Kidney tubule cell (primary cell): ENCODE measurements at regions not wholly inside any gene's neighbourhood (a gene's known extent, or its start where the extent isn't known, plus 50 kb on each side); places are given as distances from the start of the nearest gene placed in this dataset.

ENCODE experiments used
- DNase-seq: peaks from one replicate; pipeline ENCODE4 v3.0.0-alpha.2; 2018; ENCODE audit warnings: low spot score

DNA sequence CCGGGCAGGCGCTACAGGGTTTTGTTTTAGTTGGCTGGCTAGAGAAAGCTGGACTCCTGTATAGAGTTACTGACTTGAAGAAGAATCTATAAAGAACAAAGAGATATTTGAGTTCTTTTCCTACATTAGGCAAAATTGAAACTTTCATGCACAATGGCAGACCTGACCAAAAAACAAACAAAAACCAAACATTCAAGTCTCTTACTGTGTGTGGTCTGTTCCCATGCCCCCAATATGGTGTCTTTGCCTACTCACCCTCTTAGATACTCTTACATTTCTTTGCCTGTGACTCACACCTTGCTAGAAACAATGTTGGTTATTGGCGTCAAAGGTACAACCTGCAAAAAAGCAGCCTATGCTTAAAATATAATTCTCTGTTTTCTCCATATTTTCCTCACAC is 109.5 kb upstream of the TMC3 start:
- no peak for DNase-seq

DNA sequence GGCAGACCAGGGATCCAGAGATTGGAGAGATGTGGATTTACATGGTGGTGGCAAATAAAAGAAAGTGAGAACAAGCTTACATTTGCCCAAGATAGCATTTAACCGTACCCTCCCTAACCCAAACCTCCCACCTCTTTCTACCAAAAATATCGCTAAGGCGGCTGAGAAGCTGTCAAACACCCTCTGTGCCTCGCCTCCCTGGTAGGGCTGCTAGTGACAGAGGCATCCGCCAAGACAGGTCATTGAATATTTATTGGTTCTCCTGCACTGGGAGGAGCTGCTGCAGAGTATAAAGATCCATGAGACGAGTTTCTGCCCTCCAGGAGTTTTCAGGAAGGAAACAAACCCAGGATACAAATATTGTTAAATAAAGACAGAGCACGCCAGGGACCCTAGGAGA is 107.3 kb upstream of the TMC3 start:
- DNase-seq: no peak

DNA sequence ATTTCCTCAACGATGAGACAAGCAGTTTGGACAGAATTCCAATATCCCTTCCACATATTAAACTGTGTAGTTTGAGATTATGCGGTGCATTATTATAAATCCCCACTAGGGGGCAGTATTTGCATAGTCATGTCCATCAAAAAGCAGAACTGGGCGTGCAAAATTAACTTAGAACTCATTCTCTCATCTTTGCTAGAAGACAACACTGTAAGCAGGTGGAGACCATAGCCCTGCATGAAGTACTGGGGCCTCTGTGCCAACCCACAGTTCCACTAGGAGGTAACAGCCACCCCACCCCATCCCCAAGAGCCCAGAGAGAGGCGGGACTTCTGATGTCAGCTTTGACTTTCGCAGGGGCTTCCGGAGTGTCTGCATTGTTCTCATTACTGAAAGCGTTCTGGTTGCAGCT is 106.6 kb upstream of the TMC3 start:
- peak; percentile 58 for DNase-seq

DNA sequence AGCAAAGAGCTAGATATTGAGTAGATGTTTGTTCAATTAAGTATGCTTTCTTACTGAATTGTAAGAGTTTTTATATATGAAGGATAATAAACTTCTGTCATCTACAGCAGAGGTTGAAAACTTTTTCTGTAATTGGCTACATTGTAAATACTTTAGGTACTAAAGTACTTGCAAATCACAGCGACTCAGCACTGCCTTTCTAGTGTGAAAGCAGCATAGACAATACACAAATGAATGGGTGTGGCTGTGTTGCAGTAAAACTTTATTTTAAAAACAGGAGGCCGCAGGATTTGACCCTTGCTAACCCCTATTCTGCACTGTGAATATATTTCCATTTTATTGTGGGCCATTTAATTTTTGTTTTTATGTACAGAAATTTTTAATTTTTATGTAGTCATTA is 104.3 kb upstream of the TMC3 start:
- no peak for DNase-seq

DNA sequence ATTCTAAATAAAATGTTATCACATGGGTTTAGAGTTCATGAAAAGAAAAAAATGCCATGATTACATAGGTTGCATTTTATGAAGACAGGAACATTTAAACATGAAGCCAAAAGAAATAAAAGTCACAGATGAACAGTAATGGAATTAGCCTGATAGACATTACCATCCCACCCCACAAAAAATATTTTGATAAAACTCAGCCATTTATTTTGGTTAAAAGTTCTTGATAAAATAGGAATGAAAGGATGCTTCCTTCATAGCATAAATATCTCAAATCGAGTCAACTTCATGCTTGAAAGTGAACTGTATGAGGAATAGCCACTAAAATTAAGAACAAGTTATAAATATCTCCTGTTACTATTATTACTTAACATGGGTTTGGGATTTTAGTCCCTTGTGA is 101.9 kb upstream of the TMC3 start:
- no peak for DNase-seq

DNA sequence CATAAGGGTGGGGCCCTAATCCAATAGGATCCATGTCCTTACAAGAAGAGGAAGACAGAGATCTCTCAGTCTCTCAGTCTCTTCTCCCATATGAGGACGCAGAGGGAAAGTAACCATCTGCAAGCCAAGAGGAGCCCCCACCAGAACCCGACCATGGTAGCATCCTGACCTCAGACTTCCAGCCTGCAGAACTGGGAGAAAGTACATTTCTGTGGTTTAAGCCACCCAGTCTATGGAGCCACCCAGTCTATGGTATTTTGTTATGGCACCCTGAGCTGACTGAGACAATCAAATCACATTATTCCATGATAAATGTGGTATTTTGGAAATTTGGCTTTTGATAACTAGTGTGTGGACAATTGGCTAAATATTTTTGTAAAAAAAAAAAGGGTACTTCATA is 101.5 kb upstream of the TMC3 start:
- no peak for DNase-seq

DNA sequence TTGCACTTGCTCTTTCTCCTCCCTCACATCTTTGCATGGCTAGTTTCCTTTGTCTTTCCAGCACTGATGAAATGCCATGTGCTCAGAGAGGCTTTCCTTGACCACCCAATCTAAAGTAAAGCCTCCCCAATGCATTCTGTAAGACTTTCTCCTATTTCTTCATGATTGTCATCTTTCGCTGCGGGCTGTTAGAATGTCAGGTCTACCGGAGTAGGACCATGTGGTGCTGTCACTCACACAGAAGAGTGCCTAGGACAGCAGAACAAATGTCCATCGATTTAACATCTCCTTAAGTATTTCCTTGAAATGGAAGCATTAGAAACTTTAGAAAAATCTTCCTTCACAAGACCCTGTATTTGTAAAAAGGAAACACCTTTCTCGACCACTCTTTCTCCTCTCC is 99.9 kb upstream of the TMC3 start:
- DNase-seq: no peak

DNA sequence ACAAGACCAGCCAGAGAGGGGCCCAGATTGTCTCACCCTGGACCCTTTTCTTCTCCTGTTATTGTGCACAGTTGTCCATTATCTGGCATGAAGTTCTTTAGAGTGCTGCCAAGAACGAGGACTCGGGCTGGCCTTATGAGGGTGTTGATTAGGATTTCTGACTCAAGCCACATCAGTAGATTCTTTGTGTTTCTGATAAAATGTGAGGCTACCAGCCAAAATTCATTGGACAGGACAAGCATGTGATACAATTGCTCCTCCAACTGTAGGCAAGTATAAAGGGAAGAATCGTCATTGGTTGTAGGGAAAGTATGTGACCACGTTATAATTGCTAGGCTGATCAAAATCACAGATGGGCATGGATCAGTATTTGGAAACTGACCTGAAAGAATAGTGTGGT is 99.2 kb upstream of the TMC3 start:
- no peak for DNase-seq

DNA sequence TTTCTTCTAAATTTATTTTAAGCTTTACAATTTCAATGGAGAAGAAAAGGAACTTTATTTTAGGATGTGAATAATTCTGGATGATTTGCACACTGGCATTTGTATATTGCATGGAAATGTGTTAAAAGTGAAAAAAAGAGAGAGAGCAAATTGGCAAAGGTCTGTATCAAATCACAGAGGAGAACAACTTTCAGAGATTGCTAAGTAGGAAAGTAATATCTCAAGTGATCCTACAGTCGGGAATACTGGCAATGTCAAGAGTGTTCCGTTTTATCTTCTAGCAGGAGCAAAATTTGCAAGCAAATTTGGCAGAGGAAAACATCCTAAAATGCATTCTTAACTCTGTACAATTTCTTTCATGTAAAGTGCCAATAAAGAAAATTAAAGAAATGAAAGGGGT is 97.1 kb upstream of the TMC3 start:
- DNase-seq: no peak

DNA sequence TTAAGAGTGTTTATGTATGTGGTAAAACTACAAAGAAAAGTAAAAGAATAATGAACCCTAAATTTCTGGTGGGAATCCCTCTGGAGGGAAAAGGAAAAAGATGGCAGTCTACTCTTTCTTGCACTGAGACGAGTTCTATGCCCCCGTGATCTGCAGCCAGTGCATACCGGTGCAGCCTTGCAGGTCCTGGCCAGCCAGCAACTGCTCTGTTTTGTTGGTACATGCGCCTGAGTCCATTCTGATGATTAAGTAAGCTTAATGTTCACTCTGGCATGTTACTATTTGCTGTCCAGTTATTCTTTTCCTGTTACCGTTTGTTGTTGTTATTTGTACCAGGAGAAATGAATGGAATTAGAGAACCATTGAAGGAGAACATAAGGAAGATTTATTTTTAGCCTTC is 95.1 kb upstream of the TMC3 start:
- no peak for DNase-seq

DNA sequence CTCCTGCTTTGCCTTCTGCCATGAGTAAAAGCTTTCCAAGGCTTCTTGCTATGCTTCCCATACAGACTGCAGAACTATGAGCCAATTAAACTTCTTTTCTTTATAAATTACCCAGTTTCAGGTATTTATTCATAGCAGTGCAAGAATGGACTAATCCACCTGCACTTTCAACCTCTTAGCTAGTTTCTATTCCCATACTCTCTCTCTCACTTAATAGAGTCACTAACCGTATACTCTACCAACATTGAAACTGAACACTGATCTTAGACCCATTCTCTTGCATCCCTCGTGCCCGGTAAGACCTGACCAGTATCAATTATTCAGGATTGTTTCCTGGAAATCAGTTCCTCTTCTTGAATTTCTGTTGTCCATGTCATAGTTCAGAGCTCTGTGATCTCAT is 92.7 kb upstream of the TMC3 start:
- DNase-seq: no peak

DNA sequence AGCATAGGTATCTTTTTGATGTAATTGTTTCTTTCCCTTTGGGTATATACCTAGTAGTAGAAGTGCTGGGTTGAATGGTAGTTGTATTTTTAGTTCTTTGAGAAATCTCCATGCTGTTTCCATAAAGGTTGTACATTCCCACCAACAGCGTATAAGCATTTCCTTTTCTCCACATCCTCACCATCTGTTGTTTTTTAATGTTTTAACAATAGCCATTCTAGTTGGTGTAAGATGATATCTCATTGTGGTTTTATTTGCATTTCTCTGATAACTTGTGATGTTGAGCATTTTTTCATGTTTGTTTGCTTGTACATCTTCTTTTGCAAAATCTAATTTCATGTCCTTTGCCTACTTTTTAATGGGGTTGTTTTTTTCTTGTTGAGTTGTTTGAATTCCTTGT is 80.0 kb upstream of the TMC3 start:
- no peak for DNase-seq

DNA sequence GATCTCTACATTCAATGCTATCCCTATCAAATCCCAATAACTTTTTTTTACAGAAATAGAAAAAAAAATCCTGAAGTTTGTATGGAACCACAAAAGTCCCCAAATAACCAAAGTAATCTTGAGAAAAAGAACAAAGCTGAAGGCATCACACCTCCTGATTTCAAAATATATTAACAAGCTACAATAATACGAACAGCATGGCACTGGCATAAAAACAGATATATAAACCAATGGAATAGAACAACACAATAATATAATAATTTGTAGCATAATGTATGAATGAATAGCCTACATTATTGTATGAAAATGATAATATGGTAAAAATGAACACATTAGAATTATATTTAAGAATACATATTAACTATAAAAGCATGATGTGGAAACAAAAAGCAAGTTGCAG is 76.7 kb upstream of the TMC3 start:
- no peak for DNase-seq

DNA sequence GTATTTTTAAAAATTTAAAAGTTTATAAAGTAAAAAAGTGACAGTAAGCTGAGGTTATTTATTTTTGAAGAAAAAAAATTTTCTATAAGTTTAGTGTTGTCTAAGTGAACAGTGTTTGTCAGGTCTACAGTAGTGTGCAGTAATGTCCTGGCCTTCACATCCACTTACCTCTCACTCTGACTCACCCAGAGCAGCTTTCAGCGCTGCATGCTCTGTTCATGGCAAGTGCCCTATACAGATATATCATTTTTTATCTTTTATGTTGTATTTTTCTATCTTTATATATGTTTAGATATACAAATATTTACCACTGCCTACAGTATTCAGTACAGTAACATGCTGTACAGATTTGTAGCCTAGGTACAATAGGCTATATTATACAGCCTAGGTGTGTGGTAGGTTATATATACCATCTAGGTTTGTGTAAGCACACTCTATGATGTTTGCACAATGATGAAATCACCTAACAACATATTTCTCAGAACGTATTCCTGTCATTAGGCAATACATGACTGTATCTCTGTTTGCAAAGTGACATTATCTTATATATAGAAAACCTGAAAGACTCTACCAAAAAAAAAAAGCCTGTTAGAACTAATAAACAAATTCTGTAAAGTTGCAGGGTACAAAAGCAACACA is 75.9 kb upstream of the TMC3 start:
- no peak for DNase-seq

DNA sequence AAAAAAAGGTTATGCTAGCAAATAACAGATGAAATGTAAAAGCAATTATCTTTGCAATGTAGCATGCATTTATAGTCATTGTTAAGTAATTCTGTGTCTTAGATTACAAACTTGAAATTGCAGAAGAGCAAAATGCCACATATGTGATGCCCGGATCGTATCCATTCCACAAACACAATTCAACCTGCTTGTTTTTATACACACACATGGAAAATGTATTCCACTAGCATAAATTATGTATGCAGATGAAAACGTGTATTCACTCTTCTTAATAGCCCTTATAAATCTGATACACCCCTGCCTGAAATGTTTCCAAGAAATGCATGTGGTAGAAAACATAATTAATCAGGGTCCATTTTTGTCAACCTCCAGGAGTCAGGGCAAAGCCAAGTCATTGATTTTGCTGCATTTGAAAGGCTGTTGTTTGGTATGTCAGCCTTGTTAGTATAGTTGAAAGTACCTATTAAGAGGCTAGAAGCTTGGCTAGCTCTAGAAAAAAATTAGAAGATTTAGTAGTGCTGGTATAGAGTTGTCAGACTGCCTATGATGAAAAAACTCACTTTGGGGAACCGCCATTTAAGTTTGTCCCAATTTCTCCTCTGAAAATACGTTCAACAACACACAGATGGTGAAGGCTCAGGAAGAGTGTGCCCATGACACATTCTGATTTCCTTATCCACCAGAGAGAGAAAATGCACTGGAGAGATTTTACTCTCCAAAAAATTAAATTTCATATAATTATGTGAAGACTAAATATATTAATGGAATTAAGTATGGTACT is 69.2 kb upstream of the TMC3 start:
- no peak for DNase-seq

DNA sequence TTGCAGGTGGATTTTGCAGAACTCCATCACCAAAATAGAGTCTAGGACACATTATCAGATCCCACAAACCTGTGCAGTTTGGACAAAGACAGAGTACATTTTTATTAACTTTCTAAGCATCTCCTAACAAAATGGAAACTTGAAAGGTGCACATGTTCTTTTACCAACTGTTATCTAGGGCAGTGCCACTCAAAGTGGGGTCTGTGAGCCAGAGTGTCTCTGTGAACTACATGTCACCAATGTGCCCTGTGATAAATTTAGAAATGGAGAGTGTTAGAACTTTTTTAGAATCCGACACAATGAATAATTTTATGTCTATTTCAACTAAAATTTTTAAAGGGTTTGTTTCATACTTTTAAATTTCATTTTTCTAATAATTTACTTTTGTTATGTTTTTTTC is 68.4 kb upstream of the TMC3 start:
- DNase-seq: no peak

DNA sequence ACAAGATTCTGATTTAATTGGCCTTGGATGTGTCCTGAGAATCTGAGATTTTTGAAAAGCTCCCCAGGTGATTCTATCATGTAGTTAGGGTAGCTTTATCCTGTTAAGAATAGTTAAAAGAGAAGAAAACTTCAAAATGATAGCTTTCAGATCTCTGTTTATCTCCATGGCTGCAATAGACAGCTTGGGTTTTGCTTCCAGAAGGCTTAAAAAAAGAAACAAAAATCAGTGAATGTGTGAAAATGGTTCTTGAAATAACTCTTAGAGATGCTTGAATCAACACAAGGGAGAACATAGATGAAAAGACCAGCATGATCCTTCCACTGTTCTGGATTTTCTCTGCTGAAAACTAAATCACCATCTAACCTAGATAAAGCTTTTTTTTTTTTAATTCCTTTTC is 60.8 kb upstream of the TMC3 start:
- no peak for DNase-seq

DNA sequence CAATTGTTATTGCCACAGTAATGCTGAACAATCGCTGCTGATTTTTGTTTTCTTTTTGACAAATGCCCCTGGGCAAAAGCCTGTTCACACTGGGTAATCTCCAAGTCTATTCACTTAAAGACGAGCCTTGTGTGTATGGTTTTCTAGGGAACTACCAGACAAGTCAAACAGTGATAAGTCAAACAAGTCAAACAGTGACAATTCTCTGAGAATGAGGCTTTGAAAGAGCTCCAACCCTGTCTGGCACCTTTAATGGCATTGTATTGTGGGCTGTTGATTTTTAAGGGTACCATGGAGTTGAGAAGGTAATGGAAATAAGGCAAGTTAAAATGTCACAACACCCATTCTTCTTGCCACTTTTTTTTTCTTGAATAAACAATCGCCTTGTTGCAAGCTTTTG is 59.4 kb upstream of the TMC3 start:
- no peak for DNase-seq

DNA sequence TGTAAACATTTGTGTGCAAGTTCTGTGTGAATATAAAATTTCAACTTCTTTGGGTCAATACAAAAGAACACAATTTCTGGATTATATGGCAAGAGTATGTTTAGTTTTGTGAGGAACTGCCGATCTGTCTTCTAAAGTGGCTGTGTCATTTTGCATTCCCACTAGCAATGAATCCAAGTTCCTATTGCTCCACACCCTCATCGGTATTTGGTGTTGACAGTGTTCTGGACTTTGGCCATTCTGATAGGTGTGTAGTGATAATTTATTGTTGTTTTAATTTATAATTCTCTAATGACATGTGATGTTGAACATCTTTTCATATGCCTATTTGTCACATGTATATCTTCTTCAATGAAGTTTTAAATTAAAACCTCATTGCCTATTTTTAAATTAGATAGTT is 58.2 kb upstream of the TMC3 start:
- DNase-seq: no peak

DNA sequence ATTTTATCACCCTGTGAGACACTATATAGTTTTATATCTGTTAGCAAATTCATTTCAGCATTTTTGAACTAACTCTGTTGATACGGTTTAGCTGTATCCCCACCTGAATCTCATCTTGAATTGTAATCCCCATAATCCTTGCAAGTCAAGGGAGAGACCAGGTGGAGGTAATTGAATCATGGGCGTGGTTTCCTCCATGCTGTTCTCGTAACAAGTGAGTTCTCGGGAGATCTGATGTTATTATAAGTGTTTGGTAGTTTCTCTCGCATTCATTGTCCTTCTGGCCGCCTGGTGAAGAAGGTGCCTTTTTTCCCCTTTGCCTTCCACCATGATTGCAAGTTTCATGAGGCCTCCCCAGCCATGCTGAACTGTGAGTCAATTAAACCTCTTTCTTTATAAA is 53.2 kb upstream of the TMC3 start:
- no peak for DNase-seq

DNA sequence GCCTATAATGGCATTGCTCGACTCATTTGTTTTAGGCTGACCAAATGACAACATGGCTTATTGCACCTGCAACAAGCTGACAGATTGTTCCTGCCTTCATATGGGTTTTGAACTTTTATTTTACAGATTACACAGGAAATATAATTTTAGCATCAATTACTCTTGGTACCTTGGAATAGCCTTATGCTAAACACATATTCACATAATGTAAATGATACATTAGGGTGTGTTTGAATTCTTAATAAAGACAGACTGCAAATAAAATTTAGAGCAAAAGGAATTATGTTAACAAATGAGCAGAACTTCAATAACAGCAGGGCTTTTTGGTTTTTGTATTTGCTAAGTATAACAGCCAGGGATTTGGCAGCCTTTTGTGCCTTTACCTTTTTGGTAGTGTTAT is 51.9 kb upstream of the TMC3 start:
- DNase-seq: no peak
